BE2C (cell line): ENCODE measurements at regions not wholly inside any gene's neighbourhood (a gene's known extent, or its start where the extent isn't known, plus 50 kb on each side); places are given as distances from the start of the nearest gene placed in this dataset.
A peak's percentile ranks its signal among the peaks of the same experiment; 100 is the strongest.

Source experiments
- DNase-seq: peaks from one replicate; pipeline ENCODE4 v3.0.0-alpha.2; 2020
- H3K27me3 ChIP-seq: fragments of 250-450 bp; sonication (Bioruptor Pico); 2 replicates; pipeline ENCODE4 v1.5.1; 2020; ENCODE audit warnings: mild to moderate bottlenecking
- H3K36me3 ChIP-seq: fragments of 250-450 bp; sonication (Bioruptor Pico); 2 replicates; pipeline ENCODE4 v1.5.1; 2020; ENCODE audit warnings: mild to moderate bottlenecking
- H3K4me1 ChIP-seq: fragments of 250-450 bp; sonication (Bioruptor Pico); 2 replicates; pipeline ENCODE4 v1.5.1; 2020
- H3K4me3 ChIP-seq: 2 replicates; pipeline ENCODE4 v1.5.1; 2011; ENCODE audit warnings: low read depth, low read length
- H3K9me3 ChIP-seq: fragments of 250-450 bp; sonication (Bioruptor Pico); 2 replicates; pipeline ENCODE4 v1.5.1; 2020
- TF ChIP-seq, protein P1 (sequence below): IDR thresholded peaks from 2 replicates; pipeline ENCODE4 v1.5.1; 2012; ENCODE audit warnings: mild to moderate bottlenecking, low read depth, low read length

DNA sequence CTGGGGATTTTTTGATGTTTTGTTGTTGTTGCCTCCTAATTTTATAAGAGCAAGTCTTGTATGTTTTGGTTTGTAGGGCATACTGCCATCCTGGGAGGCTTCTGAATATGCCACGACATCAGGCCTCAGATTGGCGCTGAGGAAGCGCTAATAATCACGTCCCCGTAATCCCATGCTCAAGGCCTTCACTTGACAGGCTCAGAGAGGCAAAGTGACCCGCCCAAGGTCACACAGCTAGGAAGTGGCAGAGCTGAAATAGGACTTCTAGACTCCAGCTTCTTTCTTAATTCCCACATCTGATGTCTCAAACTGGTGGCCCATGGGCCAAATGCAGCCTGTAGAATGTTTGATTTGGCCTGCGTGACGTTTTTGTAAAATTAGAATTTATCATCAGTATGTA is 73.5 kb upstream of the PTPN1 start:
- H3K4me1 ChIP-seq, result peaks cover 12% of the 10 kb centered on the region
- H3K27me3 ChIP-seq, result no peaks in the 10 kb centered on the region
- TF ChIP-seq, protein P1, sequence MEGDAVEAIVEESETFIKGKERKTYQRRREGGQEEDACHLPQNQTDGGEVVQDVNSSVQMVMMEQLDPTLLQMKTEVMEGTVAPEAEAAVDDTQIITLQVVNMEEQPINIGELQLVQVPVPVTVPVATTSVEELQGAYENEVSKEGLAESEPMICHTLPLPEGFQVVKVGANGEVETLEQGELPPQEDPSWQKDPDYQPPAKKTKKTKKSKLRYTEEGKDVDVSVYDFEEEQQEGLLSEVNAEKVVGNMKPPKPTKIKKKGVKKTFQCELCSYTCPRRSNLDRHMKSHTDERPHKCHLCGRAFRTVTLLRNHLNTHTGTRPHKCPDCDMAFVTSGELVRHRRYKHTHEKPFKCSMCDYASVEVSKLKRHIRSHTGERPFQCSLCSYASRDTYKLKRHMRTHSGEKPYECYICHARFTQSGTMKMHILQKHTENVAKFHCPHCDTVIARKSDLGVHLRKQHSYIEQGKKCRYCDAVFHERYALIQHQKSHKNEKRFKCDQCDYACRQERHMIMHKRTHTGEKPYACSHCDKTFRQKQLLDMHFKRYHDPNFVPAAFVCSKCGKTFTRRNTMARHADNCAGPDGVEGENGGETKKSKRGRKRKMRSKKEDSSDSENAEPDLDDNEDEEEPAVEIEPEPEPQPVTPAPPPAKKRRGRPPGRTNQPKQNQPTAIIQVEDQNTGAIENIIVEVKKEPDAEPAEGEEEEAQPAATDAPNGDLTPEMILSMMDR, result no peak
- H3K4me3 ChIP-seq, result no peak overlapping the region
- no peaks in the 10 kb centered on the region for H3K9me3 ChIP-seq
- no peak for DNase-seq
- H3K36me3 ChIP-seq, result no peaks in the 10 kb centered on the region

DNA sequence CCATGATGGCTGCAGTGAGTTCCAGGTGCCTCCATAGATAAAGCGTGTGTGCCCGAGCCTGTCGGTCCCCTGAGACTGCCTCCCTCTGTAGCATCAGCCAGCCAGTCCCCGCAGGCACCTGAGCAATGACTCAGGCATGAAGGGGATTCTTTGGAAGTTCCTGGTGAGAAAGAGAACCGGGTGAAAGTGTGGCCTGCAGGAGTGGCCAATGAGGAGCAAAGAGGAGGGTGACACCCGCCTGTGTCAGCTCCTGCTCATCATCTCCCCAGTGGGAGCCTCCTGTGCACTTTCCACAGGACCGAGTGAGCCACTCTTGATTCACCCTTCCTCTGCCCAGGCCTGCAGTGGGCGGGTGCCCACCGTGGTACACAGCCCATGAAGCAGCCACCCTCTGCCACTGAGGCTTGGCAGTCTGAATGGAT is 71.2 kb upstream of the PTPN1 start:
- no peak overlapping the region for H3K4me3 ChIP-seq
- H3K4me1 ChIP-seq, result peaks cover 10% of the 10 kb centered on the region
- peak; percentile 32 for DNase-seq
- TF ChIP-seq, protein P1, result no peak
- H3K27me3 ChIP-seq, result no peaks in the 10 kb centered on the region
- no peaks in the 10 kb centered on the region for H3K9me3 ChIP-seq
- H3K36me3 ChIP-seq, result no peaks in the 10 kb centered on the region

DNA sequence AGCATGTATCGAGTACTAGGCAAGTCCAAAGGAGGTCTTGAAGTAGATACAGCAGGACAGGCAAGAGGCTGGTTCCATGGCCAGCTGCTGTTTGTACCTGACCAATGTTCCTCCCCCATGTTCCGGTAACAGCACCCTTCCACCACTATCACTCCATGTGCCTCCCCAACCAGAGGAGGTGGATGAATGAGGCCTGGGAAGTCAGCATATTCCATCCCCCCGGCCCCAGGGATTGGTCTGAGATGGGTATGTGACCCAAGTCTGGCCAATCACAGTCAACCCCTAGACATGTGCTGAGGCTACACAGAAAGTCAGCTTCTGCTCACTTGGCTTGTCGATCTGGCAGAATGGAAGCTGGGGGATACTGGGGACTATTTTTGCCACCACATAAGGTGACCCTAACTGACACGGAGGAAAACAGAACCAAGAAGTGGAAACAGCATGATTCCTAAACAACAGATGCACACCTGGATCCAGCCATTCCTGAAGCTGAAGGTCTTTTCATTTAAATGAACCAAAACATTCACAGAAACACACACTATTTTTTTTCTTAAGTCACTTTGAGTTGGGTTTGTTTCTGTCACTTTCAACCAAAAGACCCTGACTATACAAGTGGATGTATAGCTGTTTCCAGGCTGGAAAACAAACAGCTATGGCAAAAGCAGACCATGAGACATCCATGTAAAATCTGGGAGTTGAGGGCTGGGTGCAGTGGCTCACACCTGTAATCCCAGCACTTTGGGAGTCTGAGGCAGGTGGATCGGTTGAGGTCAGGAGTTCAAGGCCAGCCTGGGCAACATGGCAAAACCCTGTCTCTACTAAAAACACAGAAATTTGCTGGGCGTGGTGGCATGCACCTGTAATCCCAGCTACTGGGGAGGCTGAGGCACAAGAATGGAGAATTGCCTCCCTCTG is 70.4 kb upstream of the PTPN1 start:
- TF ChIP-seq, protein P1, result no peak
- Histone ChIP-seq H3K4me3 (no peak overlapping the region), H3K9me3 (no peaks in the 10 kb centered on the region), H3K36me3 (no peaks in the 10 kb centered on the region), H3K4me1 (peaks cover 10% of the 10 kb centered on the region), H3K27me3 (no peaks in the 10 kb centered on the region)
- DNase-seq, result no peak

DNA sequence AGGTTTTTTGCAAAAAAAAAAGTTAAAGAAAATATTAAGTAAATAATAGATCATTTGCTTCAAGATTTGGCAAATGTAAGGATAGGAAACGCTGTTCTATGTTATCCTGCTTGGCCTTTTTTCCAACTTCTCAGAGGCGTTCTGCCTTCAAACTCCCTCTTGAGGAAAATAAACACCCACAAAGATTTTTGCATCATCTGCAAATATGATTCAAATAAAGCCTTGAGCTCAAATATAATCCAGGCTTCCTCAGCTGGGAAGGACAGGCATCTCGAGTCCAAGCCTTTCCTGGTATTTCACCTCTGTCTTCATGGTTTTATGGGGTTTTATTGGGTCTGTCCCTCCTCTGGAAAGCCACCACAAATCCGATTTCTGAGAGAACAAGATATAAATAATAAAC is 67.7 kb upstream of the PTPN1 start:
- H3K9me3 ChIP-seq, result no peaks in the 10 kb centered on the region
- no peaks in the 10 kb centered on the region for H3K27me3 ChIP-seq
- TF ChIP-seq, protein P1, result no peak
- no peak overlapping the region for H3K4me3 ChIP-seq
- H3K4me1 ChIP-seq, result peaks cover 10% of the 10 kb centered on the region
- H3K36me3 ChIP-seq, result no peaks in the 10 kb centered on the region
- no peak for DNase-seq

DNA sequence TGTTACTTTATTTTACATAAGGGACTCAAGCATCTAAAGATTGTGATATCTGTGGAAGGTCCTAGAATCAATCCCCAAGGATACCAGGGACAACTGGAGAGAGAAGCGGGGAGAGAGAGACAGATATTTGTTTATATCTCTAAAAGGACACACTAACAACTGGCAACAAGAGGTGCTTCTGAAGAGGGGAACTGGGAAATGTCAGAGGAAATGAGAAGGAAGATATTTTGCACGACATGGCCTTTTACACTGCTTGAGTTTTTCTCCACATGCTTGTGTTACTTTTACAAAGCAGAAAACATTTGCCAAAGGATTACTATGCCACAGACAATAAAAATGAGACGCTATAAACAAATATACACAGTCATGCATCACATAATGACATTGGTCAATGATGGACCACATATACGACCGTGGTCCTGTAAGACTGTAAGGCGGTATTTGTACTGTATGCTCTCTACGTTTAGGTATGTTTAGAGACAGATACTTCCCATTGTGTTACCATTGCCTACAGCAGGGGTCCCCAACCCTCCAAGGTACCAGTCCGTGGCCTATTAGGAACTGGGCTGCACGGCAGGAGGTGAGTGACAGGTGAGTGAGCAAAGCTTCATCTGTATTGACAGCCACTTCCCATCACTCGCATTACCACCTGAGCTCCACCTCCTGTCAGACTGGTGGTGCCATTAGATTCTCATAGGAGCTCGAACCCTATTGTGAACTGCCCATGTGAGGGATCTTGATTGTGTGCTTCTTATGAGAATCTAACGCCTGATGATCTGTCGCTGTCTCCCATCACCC is 64.6 kb upstream of the PTPN1 start:
- no peaks in the 10 kb centered on the region for H3K27me3 ChIP-seq
- no peaks in the 10 kb centered on the region for H3K36me3 ChIP-seq
- peaks cover 10% of the 10 kb centered on the region for H3K4me1 ChIP-seq
- no peaks in the 10 kb centered on the region for H3K9me3 ChIP-seq
- TF ChIP-seq, protein P1, result no peak
- H3K4me3 ChIP-seq, result no peak overlapping the region
- DNase-seq, result no peak
